ENCODE measurements at regions not wholly inside any gene's neighbourhood (a gene's known extent, or its start where the extent isn't known, plus 50 kb on each side); places are given as distances from the start of the nearest gene placed in this dataset.
"Not testable (repeated sequence)": the region's sequence is repeated elsewhere in the genome, so short reads cannot be mapped to it uniquely, and the experiment has no call there.

DNA sequence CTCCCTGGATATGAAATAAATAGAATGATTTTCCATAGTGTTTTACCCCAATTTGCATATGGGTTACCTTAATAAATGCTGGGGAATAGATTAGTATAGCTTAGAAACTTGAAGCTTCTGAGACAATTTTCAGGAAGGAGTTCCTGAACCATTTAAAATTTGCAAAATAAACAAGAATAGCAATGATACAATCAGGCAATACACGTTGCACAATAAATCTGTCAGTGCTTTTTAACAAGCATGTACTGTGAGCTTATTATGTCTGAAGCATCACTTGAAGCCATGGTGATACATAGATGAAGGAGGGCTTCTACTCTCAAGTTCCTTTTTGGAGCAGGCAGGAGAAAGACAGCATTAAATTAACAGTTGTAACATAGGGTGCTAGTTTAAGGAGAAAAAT, 84.2 kb upstream of the WDFY3 start:
- H3K4me3 ChIP-seq (ENCODE audit: low read length) = no peak overlapping the region
- DNase-seq (ENCODE audit: low read depth) = no peak
- TF ChIP-seq, protein P1, sequence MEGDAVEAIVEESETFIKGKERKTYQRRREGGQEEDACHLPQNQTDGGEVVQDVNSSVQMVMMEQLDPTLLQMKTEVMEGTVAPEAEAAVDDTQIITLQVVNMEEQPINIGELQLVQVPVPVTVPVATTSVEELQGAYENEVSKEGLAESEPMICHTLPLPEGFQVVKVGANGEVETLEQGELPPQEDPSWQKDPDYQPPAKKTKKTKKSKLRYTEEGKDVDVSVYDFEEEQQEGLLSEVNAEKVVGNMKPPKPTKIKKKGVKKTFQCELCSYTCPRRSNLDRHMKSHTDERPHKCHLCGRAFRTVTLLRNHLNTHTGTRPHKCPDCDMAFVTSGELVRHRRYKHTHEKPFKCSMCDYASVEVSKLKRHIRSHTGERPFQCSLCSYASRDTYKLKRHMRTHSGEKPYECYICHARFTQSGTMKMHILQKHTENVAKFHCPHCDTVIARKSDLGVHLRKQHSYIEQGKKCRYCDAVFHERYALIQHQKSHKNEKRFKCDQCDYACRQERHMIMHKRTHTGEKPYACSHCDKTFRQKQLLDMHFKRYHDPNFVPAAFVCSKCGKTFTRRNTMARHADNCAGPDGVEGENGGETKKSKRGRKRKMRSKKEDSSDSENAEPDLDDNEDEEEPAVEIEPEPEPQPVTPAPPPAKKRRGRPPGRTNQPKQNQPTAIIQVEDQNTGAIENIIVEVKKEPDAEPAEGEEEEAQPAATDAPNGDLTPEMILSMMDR (conservative IDR thresholded peaks at IDR 0.05; ENCODE audit: low read depth, low read length) = no peak

DNA sequence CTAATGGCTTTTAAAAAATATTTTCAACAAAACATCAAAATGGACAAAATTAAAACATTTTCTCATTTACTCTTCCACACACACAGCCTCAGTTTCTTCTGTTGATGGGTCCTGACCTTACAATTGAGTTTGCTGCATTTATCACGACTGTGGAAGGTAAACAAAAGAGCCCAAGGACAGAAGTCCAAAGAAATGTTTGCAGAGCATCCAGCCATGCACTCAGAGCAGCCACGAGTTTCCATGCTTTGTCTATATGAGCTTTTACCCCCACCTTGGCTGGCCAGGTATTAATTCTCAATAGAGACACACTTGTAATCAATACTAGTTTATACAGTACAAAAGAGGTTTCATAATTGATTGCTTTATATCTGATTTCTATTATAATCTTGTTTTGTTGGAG, 85.0 kb upstream of the WDFY3 start:
- TF ChIP-seq, protein P1 (conservative IDR thresholded peaks at IDR 0.05; ENCODE audit: low read depth, low read length) = no peak
- no peak for DNase-seq (ENCODE audit: low read depth)
- H3K4me3 ChIP-seq (ENCODE audit: low read length) = no peak overlapping the region

DNA sequence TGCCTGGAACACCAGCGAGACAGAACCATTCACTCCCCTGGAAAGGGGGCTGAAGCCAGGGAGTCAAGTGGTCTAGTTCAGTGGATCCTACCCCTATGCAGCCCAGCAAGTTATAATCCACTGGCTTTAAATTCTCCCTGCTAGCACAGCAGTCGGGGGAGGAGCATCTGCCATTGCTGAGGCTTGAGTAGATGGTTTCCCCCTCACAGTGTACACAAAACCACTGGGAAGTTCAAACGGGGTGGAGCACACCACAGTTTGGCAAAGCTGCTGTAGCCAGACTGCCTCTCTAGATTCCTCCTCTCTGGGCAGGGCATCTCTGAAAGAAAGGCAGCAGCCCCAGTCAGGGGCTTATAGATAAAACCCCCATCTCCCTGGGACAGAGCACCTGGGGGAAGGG, 88.4 kb upstream of the WDFY3 start:
- not testable (repeated sequence) for H3K4me3 ChIP-seq (ENCODE audit: low read length)

DNA sequence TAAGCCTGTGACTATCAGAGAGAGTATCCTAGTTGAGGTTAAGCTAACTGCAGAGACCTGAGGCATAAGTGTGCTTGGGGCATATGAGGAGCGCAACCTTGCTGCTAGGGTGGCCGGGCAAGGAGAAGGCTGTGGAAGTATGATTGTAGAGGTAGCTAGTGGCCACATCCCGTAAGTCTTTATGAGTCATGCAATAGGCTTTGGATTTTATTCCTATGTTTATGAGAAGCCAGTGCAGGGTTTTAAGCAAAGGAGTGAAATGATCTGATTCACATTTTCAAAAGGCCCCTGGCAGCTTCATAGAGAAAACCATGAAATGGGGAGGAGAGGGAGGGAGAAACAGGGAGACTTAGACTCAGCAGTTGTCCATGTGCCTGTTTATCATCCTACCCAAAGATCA, 92.1 kb upstream of the WDFY3 start:
- H3K4me3 ChIP-seq (ENCODE audit: low read length) = no peak overlapping the region

More for the DNA sequence above, 88.4 kb upstream of the WDFY3 start:
- not testable (repeated sequence) for DNase-seq (ENCODE audit: low read depth)

DNA sequence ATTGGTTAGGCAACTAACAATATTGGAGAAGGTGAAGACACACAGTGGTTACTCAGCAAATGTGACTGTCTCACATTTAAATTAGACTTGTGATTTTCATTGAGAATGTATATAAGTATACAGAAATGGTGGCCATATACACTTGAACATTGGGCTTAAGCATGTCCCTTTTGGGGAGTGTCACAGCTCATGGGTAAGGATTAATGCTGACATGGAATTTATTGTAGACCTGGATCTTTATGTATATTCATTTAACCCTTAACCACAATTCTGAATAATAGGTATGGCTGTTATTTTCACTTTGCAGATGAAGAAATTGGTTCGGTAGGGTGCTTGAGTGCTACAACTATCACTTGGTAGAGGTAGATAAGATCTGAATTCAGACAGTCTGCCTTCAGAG, 95.5 kb upstream of the WDFY3 start:
- no peak for DNase-seq (ENCODE audit: low read depth)
- no peak overlapping the region for H3K4me3 ChIP-seq (ENCODE audit: low read length)
- TF ChIP-seq, protein P1 (conservative IDR thresholded peaks at IDR 0.05; ENCODE audit: low read depth, low read length) = no peak

More for the DNA sequence above, 92.1 kb upstream of the WDFY3 start:
- TF ChIP-seq, protein P1 (conservative IDR thresholded peaks at IDR 0.05; ENCODE audit: low read depth, low read length) = no peak
- DNase-seq (ENCODE audit: low read depth) = no peak

DNA sequence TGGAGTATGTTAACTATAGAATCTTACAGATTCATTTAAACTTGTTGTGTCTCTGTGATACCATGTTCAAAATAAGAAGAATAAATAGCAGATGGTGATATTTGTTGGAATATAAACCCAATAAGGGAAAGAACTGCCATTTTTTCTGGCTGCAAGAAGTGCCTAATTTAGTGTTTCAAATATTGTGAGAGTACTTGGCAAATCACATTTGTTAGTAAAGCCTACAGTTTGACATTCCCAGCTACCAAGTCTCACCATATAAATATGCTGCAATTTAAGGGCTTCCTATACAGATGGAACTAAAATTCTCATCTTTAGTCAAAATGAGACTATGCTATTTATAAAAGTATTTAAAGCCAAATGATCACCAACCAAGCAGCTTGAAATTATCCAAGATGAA, 96.0 kb upstream of the WDFY3 start:
- DNase-seq (ENCODE audit: low read depth) = no peak
- no peak overlapping the region for H3K4me3 ChIP-seq (ENCODE audit: low read length)
- TF ChIP-seq, protein P1 (conservative IDR thresholded peaks at IDR 0.05; ENCODE audit: low read depth, low read length) = no peak

DNA sequence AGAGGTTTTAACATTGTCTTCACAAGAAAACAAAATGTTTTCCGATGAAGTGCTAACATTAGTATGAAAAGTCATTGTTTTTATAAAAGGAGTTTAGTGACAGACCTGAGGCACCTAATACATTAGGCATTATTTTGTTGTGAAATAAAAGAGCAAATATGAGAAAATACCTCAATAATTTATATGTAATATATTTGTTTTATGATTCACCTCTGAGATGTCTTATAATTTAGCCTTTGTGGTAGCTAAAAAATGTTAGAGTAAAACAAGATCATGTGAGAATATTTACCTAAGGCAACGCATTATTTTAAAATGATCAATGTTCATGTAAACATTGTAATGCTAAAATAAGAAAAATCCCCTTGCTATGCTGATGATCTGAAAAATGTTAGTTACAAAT, 100.9 kb upstream of the WDFY3 start:
- TF ChIP-seq, protein P1 (conservative IDR thresholded peaks at IDR 0.05; ENCODE audit: low read depth, low read length) = no peak
- no peak overlapping the region for H3K4me3 ChIP-seq (ENCODE audit: low read length)
- no peak for DNase-seq (ENCODE audit: low read depth)

DNA sequence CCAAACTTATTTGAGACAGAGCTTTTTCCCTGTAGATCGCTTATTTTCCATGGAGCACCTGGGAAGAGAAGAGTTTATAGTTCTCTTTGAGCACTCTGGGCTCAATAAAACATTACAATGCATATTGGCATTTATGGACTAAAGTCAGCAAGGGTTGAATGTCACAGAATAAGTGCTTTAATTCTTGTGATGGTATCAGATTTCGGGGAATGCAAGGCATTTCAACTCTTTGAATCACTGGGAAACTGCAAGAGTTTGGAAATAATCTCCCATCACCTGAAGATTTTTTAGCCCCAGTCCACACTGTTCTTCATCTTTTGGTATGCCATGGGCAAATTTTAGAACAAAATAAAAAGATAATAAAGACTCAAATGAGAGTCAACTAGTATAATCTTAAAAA, 111.5 kb upstream of the WDFY3 start:
- TF ChIP-seq, protein P1 (conservative IDR thresholded peaks at IDR 0.05; ENCODE audit: low read depth, low read length) = no peak
- DNase-seq (ENCODE audit: low read depth) = no peak
- H3K4me3 ChIP-seq (ENCODE audit: low read length) = no peak overlapping the region

All from retinal pigment epithelial cell (primary cell).